GM21528 (cell line): ENCODE measurements at regions not wholly inside any gene's neighbourhood (a gene's known extent, or its start where the extent isn't known, plus 50 kb on each side); places are given as distances from the start of the nearest gene placed in this dataset.
"Not testable (repeated sequence)": the region's sequence is repeated elsewhere in the genome, so short reads cannot be mapped to it uniquely, and the experiment has no call there.

Source experiments
- ATAC-seq: cut with Tn5 transposase; IDR thresholded peaks from one replicate; pipeline ENCODE4 v1.9.1; 2021; ENCODE audit warnings: mild to moderate bottlenecking, moderate library complexity; ENCODE audit not compliant: unreplicated experiment, low FRiP score

- no peak for ATAC-seq
Measured at GRCh38 chr16:13607289-13607688, 312.7 kb upstream of the ERCC4 start.

- no peak for ATAC-seq
Measured at GRCh38 chr16:13611596-13611995, 308.4 kb upstream of the ERCC4 start.

GRCh38 chr16:13612623-13613022, 307.3 kb upstream of the ERCC4 start:
- no peak for ATAC-seq

GRCh38 chr16:13613165-13613564, 306.8 kb upstream of the ERCC4 start:
- ATAC-seq, result no peak

GRCh38 chr16:13621639-13622038, 298.3 kb upstream of the ERCC4 start:
- no peak for ATAC-seq

- no peak for ATAC-seq
Measured at GRCh38 chr16:13628156-13628555, 291.8 kb upstream of the ERCC4 start.

GRCh38 chr16:13629704-13630103, 290.2 kb upstream of the ERCC4 start:
- ATAC-seq, result no peak

GRCh38 chr16:13630374-13630773, 289.6 kb upstream of the ERCC4 start:
- ATAC-seq, result no peak

- ATAC-seq, result no peak
Measured at GRCh38 chr16:13631213-13631767, 288.7 kb upstream of the ERCC4 start.

GRCh38 chr16:13631916-13632315, 288.0 kb upstream of the ERCC4 start:
- ATAC-seq, result no peak

GRCh38 chr16:13632504-13632903, 287.4 kb upstream of the ERCC4 start:
- not testable (repeated sequence) for ATAC-seq

- no peak for ATAC-seq
Measured at GRCh38 chr16:13633391-13633861, 286.5 kb upstream of the ERCC4 start.

- ATAC-seq, result no peak
Measured at GRCh38 chr16:13634253-13634652, 285.7 kb upstream of the ERCC4 start.

GRCh38 chr16:13634959-13635358, 285.0 kb upstream of the ERCC4 start:
- no peak for ATAC-seq

- ATAC-seq, result no peak
Measured at GRCh38 chr16:13638218-13638617, 281.7 kb upstream of the ERCC4 start.

GRCh38 chr16:13643412-13643811, 276.5 kb upstream of the ERCC4 start:
- no peak for ATAC-seq

GRCh38 chr16:13645601-13646245, 274.2 kb upstream of the ERCC4 start:
- no peak for ATAC-seq

GRCh38 chr16:13660807-13661206, 259.1 kb upstream of the ERCC4 start:
- ATAC-seq, result no peak

GRCh38 chr16:13665876-13666275, 254.1 kb upstream of the ERCC4 start:
- no peak for ATAC-seq

- ATAC-seq, result no peak
Measured at GRCh38 chr16:13672196-13672595, 247.8 kb upstream of the ERCC4 start.

- ATAC-seq, result no peak
Measured at GRCh38 chr16:13680021-13680889, 239.7 kb upstream of the ERCC4 start.
